NT2/D1 (cell line): ENCODE measurements at regions not wholly inside any gene's neighbourhood (a gene's known extent, or its start where the extent isn't known, plus 50 kb on each side); places are given as distances from the start of the nearest gene placed in this dataset.

ENCODE experiments used
- YY1 ChIP-seq: IDR thresholded peaks from 2 replicates; pipeline ENCODE4 v1.6.1; 2011; ENCODE audit not compliant: insufficient read length, insufficient read depth
- ZNF274 ChIP-seq: IDR thresholded peaks from 2 replicates; pipeline ENCODE4 v1.6.1; 2011; ENCODE audit warnings: mild to moderate bottlenecking, low read depth, low read length

DNA sequence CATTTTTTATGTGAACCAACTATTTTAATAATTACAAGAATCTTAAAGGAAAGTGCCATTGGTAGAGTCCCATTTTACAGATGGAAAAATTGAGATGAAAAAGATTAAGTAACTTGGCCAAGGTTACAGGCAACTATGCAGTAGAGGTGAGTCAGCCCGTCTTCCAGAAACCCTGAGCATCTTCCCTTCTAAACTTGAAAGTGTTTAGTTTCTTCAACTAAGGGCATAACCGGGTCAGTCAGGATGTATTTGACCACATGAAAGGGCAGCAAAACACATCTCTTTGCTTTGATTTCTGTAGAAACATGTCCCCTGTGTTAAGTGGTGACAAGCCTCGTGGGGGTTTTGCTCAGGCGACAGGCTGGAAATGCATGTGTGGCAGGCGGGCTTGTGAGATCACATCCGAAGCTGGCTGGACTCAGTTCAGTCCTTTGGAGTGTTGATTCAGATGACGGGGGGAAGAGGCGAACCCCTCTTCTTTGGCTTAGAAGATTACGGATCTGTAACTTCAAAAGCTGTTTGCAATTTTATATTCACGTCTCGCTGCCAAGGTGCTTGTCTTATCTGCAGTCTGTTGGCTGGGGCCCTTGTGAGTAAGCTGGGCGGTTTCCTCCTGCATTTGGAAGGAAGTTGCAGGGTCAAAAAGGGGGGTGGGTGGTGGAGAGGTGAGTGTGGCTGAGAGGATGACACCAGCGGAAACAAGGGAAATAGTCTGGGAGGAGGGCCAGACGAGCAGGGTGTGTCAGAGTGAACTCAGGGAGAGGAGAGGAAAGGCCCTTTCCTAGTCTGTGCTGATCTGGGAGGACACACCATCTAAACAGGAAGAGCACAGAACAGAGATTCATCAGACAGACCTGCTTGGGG lies 78.9 kb upstream of the RPS23 start:
- no peak for TF ChIP-seq ZNF274
- no peak for TF ChIP-seq YY1
